Peyer's patch (tissue), 4 donors: ENCODE measurements at regions not wholly inside any gene's neighbourhood (a gene's known extent, or its start where the extent isn't known, plus 50 kb on each side); places are given as distances from the start of the nearest gene placed in this dataset.

ENCODE experiments used
- CTCF ChIP-seq, 6 experiments: fragments of 450-650 bp in 4 of 6; fragments of 200-600 bp in 2 of 6; sonication (generic) in 1 of 6; IDR thresholded peaks; one replicate each; pipeline ENCODE4 v1.5.1; 2017 to 2019; ENCODE audit warnings: antibody characterized with exemption in 6 of 6, mild to moderate bottlenecking in 3 of 6, moderate library complexity in 1 of 6
- POLR2A ChIP-seq, 2 donors: fragments of 450-650 bp; IDR thresholded peaks; one replicate each; pipeline ENCODE4 v1.5.1; 2017; ENCODE audit warnings: antibody characterized with exemption in 2 of 2, mild to moderate bottlenecking in 2 of 2, moderate library complexity in 2 of 2

GRCh38 chr13:88395804-88396203 lies 724.6 kb downstream of the SLITRK5 start:
- no peak for TF ChIP-seq POLR2A (IDR thresholded peaks at IDR 0.05)
- TF ChIP-seq CTCF (IDR thresholded peaks at IDR 0.05) = no peak
